ENCODE measurements at regions not wholly inside any gene's neighbourhood (a gene's known extent, or its start where the extent isn't known, plus 50 kb on each side); places are given as distances from the start of the nearest gene placed in this dataset.

DNA sequence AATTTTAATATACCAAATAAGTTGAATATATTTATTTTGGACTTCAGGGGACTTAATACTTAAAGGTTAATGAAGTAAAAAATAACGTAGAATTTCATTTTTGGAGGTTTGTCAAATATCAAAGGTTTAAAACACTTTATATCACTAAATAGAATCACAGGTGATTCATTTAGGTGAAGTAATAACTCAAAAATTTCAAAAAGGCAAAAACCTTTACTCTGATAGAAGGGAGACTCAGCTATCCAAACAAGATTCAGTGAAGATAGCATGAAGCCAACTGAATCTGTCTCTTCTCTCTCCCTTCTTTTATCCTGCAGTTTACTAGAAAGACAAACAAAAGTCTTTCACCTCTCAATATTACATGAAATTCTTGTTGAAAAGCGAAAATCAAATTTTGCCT is 110.2 kb upstream of the CYSLTR1 start:
- Mint-ChIP-seq H3K36me3 (no peaks in the 10 kb centered on the region), H3K4me1 (no peaks in the 10 kb centered on the region), H3K27me3 (ENCODE audit: low read depth) (no peaks in the 10 kb centered on the region), H3K9me3 (no peaks in the 10 kb centered on the region), H3K27ac (no peak overlapping the region), H3K4me3 (no peak overlapping the region)
- POLR2A ChIA-PET, result no interaction called here
- TF ChIP-seq, protein P1, sequence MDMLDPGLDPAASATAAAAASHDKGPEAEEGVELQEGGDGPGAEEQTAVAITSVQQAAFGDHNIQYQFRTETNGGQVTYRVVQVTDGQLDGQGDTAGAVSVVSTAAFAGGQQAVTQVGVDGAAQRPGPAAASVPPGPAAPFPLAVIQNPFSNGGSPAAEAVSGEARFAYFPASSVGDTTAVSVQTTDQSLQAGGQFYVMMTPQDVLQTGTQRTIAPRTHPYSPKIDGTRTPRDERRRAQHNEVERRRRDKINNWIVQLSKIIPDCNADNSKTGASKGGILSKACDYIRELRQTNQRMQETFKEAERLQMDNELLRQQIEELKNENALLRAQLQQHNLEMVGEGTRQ (CRISPR knock-in tag; IDR thresholded peaks at IDR 0.05), result no peak
- no peak for TF ChIP-seq ELF4 (CRISPR knock-in tag; IDR thresholded peaks at IDR 0.05; ENCODE audit: low read depth)
- TF ChIP-seq, protein P2, sequence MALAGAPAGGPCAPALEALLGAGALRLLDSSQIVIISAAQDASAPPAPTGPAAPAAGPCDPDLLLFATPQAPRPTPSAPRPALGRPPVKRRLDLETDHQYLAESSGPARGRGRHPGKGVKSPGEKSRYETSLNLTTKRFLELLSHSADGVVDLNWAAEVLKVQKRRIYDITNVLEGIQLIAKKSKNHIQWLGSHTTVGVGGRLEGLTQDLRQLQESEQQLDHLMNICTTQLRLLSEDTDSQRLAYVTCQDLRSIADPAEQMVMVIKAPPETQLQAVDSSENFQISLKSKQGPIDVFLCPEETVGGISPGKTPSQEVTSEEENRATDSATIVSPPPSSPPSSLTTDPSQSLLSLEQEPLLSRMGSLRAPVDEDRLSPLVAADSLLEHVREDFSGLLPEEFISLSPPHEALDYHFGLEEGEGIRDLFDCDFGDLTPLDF (CRISPR knock-in tag; IDR thresholded peaks at IDR 0.05), result no peak
- TF ChIP-seq, protein P3, sequence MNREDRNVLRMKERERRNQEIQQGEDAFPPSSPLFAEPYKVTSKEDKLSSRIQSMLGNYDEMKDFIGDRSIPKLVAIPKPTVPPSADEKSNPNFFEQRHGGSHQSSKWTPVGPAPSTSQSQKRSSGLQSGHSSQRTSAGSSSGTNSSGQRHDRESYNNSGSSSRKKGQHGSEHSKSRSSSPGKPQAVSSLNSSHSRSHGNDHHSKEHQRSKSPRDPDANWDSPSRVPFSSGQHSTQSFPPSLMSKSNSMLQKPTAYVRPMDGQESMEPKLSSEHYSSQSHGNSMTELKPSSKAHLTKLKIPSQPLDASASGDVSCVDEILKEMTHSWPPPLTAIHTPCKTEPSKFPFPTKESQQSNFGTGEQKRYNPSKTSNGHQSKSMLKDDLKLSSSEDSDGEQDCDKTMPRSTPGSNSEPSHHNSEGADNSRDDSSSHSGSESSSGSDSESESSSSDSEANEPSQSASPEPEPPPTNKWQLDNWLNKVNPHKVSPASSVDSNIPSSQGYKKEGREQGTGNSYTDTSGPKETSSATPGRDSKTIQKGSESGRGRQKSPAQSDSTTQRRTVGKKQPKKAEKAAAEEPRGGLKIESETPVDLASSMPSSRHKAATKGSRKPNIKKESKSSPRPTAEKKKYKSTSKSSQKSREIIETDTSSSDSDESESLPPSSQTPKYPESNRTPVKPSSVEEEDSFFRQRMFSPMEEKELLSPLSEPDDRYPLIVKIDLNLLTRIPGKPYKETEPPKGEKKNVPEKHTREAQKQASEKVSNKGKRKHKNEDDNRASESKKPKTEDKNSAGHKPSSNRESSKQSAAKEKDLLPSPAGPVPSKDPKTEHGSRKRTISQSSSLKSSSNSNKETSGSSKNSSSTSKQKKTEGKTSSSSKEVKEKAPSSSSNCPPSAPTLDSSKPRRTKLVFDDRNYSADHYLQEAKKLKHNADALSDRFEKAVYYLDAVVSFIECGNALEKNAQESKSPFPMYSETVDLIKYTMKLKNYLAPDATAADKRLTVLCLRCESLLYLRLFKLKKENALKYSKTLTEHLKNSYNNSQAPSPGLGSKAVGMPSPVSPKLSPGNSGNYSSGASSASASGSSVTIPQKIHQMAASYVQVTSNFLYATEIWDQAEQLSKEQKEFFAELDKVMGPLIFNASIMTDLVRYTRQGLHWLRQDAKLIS (CRISPR knock-in tag; IDR thresholded peaks at IDR 0.05; ENCODE audit: borderline replicate concordance), result no peak
- TF ChIP-seq, protein P4, sequence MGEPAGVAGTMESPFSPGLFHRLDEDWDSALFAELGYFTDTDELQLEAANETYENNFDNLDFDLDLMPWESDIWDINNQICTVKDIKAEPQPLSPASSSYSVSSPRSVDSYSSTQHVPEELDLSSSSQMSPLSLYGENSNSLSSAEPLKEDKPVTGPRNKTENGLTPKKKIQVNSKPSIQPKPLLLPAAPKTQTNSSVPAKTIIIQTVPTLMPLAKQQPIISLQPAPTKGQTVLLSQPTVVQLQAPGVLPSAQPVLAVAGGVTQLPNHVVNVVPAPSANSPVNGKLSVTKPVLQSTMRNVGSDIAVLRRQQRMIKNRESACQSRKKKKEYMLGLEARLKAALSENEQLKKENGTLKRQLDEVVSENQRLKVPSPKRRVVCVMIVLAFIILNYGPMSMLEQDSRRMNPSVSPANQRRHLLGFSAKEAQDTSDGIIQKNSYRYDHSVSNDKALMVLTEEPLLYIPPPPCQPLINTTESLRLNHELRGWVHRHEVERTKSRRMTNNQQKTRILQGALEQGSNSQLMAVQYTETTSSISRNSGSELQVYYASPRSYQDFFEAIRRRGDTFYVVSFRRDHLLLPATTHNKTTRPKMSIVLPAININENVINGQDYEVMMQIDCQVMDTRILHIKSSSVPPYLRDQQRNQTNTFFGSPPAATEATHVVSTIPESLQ (CRISPR knock-in tag; IDR thresholded peaks at IDR 0.05), result no peak
- no peak for TF ChIP-seq HMGA2 (CRISPR knock-in tag; IDR thresholded peaks at IDR 0.05)
- TF ChIP-seq ZNF263 (CRISPR knock-in tag; IDR thresholded peaks at IDR 0.05; ENCODE audit: low read depth), result no peak
- TF ChIP-seq TEAD4 (CRISPR knock-in tag; IDR thresholded peaks at IDR 0.05), result no peak
- no peak for TF ChIP-seq ZNF423 (CRISPR knock-in tag; IDR thresholded peaks at IDR 0.05)
- no peak for TF ChIP-seq NR1H2 (CRISPR knock-in tag; IDR thresholded peaks at IDR 0.05)
- TF ChIP-seq MYBL2 (CRISPR knock-in tag; IDR thresholded peaks at IDR 0.05), result no peak
- TF ChIP-seq ZNF121 (CRISPR knock-in tag; IDR thresholded peaks at IDR 0.05), result no peak
- TF ChIP-seq ZNF671 (CRISPR knock-in tag; IDR thresholded peaks at IDR 0.05), result no peak
- TF ChIP-seq JAZF1 (CRISPR knock-in tag; IDR thresholded peaks at IDR 0.05), result no peak
- TF ChIP-seq ZNF138 (CRISPR knock-in tag; conservative IDR thresholded peaks at IDR 0.05), result no peak
- TF ChIP-seq, protein P5, sequence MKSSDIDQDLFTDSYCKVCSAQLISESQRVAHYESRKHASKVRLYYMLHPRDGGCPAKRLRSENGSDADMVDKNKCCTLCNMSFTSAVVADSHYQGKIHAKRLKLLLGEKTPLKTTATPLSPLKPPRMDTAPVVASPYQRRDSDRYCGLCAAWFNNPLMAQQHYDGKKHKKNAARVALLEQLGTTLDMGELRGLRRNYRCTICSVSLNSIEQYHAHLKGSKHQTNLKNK (CRISPR knock-in tag; IDR thresholded peaks at IDR 0.05), result no peak
- no peak for TF ChIP-seq SMAD3 (CRISPR knock-in tag; IDR thresholded peaks at IDR 0.05; ENCODE audit: borderline replicate concordance)
- no peak for TF ChIP-seq JUN (CRISPR knock-in tag; IDR thresholded peaks at IDR 0.05)
- no peak for TF ChIP-seq RELA (CRISPR knock-in tag; IDR thresholded peaks at IDR 0.05; ENCODE audit: borderline replicate concordance)
- TF ChIP-seq, protein P6, sequence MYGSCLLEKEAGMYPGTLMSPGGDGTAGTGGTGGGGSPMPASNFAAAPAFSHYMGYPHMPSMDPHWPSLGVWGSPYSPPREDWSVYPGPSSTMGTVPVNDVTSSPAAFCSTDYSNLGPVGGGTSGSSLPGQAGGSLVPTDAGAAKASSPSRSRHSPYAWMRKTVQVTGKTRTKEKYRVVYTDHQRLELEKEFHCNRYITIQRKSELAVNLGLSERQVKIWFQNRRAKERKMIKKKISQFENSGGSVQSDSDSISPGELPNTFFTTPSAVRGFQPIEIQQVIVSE (CRISPR knock-in tag; IDR thresholded peaks at IDR 0.05; ENCODE audit: borderline replicate concordance), result no peak
- CTCF ChIA-PET, result no interaction called here
- no peak for ATAC-seq
- DNase-seq (ENCODE audit: low spot score), result no peak
